GM23248 (cell line): ENCODE measurements at regions not wholly inside any gene's neighbourhood (a gene's known extent, or its start where the extent isn't known, plus 50 kb on each side); places are given as distances from the start of the nearest gene placed in this dataset.

Experiments used
- EZH2 ChIP-seq: fragments of 200-600 bp; sonication (generic); IDR thresholded peaks from 2 replicates; pipeline ENCODE4 v1.6.1; 2018; ENCODE audit warnings: antibody characterized with exemption, mild to moderate bottlenecking; ENCODE audit not compliant: insufficient read depth, poor library complexity, severe bottlenecking
- EZH2phosphoT487 ChIP-seq: fragments of 200-600 bp; sonication (generic); IDR thresholded peaks from 2 replicates; pipeline ENCODE4 v1.6.1; 2018; ENCODE audit warnings: antibody characterized with exemption, moderate library complexity, mild to moderate bottlenecking, low read depth; ENCODE audit not compliant: insufficient read depth

- TF ChIP-seq EZH2 = no peak
- no peak for TF ChIP-seq EZH2phosphoT487
These were observed 133.8 kb upstream of the TLE3 start for GRCh38 chr15:70231484-70231883.
